Right lobe of liver (tissue), 6 donors: ENCODE measurements at regions not wholly inside any gene's neighbourhood (a gene's known extent, or its start where the extent isn't known, plus 50 kb on each side); places are given as distances from the start of the nearest gene placed in this dataset.

ENCODE experiments used
- ATAC-seq, 4 donors: fragments of 200-7000 bp; cut with Tn5 transposase; one replicate each; pipeline ENCODE4 v1.9.1; 2020; ENCODE audit warnings: mild to moderate bottlenecking in 4 of 4, moderate library complexity in 4 of 4
- DNase-seq, 3 donors: peaks; one replicate each; pipeline ENCODE4 v3.0.0-alpha.2; 2020
- H3K27ac ChIP-seq, 3 donors: fragments of 200-600 bp; one replicate each; pipeline ENCODE4 v1.8.0; 2022
- H3K27me3 ChIP-seq, 2 donors: fragments of 200-600 bp; one replicate each; pipeline ENCODE4 v1.8.0; 2022
- H3K36me3 ChIP-seq, 4 donors: fragments of 200-600 bp; sonication (generic) in 1 of 4; one replicate each; pipeline versions ENCODE4 v1.5.1 to v1.8.0; 2017 to 2022; ENCODE audit warnings: control low read depth in 1 of 4
- H3K4me1 ChIP-seq, 4 donors: fragments of 200-600 bp; sonication (generic) in 1 of 4; one replicate each; pipeline versions ENCODE4 v1.5.1 to v1.8.0; 2017 to 2022; ENCODE audit warnings: control low read depth in 1 of 4
- H3K4me3 ChIP-seq, 3 donors: fragments of 200-600 bp; one replicate each; pipeline ENCODE4 v1.8.0; 2022
- H3K9me3 ChIP-seq, 4 donors: fragments of 200-600 bp; sonication (generic) in 1 of 4; one replicate each; pipeline versions ENCODE4 v1.5.1 to v1.8.0; 2017 to 2022; ENCODE audit warnings: control low read depth in 1 of 4
- POLR2A ChIP-seq: fragments of 450-650 bp; IDR thresholded peaks from one replicate; pipeline ENCODE4 v1.6.1; 2017; ENCODE audit warnings: antibody characterized with exemption, mild to moderate bottlenecking
- WGBS: methylation state at CpG from one replicate; pipeline ENCODE4 v1.1.6; 2018; ENCODE audit warnings: low coverage, low lambda C conversion rate; ENCODE audit not compliant: insufficient coverage; ENCODE audit errors: missing lambda C conversion rate; 5-methylcytosine and 5-hydroxymethylcytosine counted together
- intact Hi-C, 2 donors: fragments of 100-400 bp; cut with DNase I; formaldehyde crosslinking; loops; one replicate each; pipeline versions ENCODE4 v1.11.2 to v1.14.1; 2022
- TF ChIP-seq, protein P1 (sequence below), 4 donors: fragments of 200-600 bp in 3 of 4; fragments of 450-650 bp in 1 of 4; IDR thresholded peaks; one replicate each; pipeline versions ENCODE4 v1.5.1 to v1.8.0; 2016 to 2022; ENCODE audit warnings: antibody characterized with exemption in 4 of 4, mild to moderate bottlenecking in 2 of 4
- donor health status: DM: no; HTN: yes; CAD: no.
- donor health status: DM: no; HTN: no; CAD: no.
- donor health status: DM: no; HTN: no; CAD: no.
- donor health status: DM: no; HTN: yes; CAD: no.
- donor health status: DM: no; HTN: yes; CAD: no.

DNA sequence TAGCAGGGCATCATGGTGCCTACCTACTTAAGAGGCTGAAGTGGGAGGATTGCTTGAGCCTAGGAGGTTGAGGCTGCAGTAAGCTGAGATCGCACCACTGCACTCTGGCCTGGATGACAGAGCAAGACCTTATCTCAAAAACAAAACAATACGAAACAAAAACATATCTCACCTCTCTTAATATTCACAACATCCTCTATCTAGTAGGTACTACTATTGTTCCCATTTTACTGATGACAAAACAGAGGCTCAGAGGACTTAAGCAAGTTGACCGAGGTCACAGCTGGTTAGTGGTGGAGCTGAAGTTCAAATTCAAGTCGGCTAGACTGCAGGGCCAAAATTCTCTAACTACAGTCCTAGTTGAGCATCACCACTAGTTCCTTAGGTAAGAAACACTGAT is 172.3 kb upstream of the EEA1 start:
- no peaks in the 10 kb centered on the region for H3K4me1 ChIP-seq
- no peak for ATAC-seq
- H3K4me3 ChIP-seq = no peak overlapping the region
- no peaks in the 10 kb centered on the region for H3K36me3 ChIP-seq
- no peaks in the 10 kb centered on the region for H3K9me3 ChIP-seq
- DNase-seq = no peak
- H3K27ac ChIP-seq = no peak overlapping the region
- WGBS = 86% methylated on average over 4 of the region's 4 CpGs
- intact Hi-C loops = no loop called here
- TF ChIP-seq, protein P1, sequence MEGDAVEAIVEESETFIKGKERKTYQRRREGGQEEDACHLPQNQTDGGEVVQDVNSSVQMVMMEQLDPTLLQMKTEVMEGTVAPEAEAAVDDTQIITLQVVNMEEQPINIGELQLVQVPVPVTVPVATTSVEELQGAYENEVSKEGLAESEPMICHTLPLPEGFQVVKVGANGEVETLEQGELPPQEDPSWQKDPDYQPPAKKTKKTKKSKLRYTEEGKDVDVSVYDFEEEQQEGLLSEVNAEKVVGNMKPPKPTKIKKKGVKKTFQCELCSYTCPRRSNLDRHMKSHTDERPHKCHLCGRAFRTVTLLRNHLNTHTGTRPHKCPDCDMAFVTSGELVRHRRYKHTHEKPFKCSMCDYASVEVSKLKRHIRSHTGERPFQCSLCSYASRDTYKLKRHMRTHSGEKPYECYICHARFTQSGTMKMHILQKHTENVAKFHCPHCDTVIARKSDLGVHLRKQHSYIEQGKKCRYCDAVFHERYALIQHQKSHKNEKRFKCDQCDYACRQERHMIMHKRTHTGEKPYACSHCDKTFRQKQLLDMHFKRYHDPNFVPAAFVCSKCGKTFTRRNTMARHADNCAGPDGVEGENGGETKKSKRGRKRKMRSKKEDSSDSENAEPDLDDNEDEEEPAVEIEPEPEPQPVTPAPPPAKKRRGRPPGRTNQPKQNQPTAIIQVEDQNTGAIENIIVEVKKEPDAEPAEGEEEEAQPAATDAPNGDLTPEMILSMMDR (IDR thresholded peaks at IDR 0.05) = no peak
- no peak for TF ChIP-seq POLR2A
- no peaks in the 10 kb centered on the region for H3K27me3 ChIP-seq

DNA sequence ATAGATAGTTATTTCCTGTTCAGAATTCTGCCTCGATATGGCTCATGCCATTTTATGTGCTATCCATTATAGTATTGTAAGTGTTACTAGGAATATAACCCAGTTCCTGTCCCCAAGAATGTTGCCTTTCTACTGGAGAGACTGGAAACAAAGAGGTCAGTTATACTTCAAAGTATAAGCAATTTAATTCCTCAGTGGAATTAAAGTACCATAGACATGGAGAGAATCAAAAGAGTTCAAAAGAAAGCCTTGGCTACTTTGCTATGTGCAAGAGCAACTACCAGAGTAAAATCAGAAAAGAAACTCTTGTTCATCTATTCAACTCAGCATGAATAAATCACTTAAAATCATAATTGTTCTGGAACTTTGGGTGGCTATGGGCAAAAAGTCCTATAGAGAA is 173.2 kb upstream of the EEA1 start:
- WGBS = 56% methylated on average over 1 of the region's 1 CpG
- intact Hi-C loops = no loop called here
- no peak overlapping the region for H3K27ac ChIP-seq

DNA sequence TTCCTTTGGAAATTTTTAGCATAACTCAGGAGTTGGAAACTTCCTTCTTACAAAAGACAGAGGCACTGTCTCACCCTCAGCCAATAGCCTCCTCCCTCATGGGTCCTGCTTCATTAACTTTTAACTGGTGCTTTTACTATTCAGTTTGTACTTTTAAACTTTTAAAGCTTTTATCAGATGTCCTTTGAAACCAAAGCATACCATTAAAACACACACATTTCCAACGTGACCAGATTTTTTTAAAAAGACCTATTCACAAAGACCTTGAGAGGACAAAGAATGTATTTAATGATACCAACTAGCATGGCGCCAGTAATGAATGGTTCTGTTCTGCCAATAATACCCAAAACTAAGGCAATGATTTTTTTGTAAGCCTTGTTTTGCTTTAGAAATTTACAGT is 173.6 kb upstream of the EEA1 start:
- intact Hi-C loops = no loop called here
- Histone ChIP-seq H3K4me1 (peaks cover 0 to 4% (median 0%) of the 10 kb centered on the region in 4 donors), H3K27me3 (no peaks in the 10 kb centered on the region), H3K4me3 (no peak overlapping the region), H3K36me3 (no peaks in the 10 kb centered on the region), H3K9me3 (no peaks in the 10 kb centered on the region), H3K27ac (no peak overlapping the region)
- TF ChIP-seq POLR2A = no peak
- TF ChIP-seq, protein P1 (IDR thresholded peaks at IDR 0.05) = no peak
- DNase-seq (no peak), ATAC-seq (no peak)
- whole genome bisulfite sequencing = 66% methylated on average over 2 of the region's 2 CpGs

More for the DNA sequence above, 173.2 kb upstream of the EEA1 start:
- Histone ChIP-seq H3K27me3 (no peaks in the 10 kb centered on the region), H3K4me1 (peaks cover 0 to 1% (median 0%) of the 10 kb centered on the region in 4 donors), H3K36me3 (no peaks in the 10 kb centered on the region), H3K9me3 (no peaks in the 10 kb centered on the region), H3K4me3 (no peak overlapping the region)
- no peak for DNase-seq
- TF ChIP-seq, protein P1 (IDR thresholded peaks at IDR 0.05) = no peak
- TF ChIP-seq POLR2A = no peak
- ATAC-seq = no peak

DNA sequence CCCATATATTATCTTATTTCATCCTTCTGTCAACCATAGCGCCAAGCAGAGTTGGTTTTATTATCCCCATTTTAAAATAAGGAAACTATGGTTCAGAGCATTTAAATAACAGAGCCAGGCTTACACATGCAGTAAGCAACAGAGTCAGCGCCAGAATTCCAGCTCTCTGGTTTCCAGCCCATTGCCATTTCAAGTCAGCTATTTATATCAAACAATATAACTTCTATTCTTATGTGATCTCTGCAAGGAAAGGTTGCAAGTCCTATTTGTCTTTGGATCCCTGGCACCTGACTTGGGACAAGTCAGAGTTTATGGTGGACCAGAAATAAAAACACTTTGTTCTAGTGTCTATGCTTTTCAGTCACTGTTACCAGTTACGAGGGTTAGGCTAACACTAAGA is 174.1 kb upstream of the EEA1 start:
- H3K27me3 ChIP-seq = no peaks in the 10 kb centered on the region
- ATAC-seq = no peak

More for the DNA sequence above, 174.1 kb upstream of the EEA1 start:
- no peaks in the 10 kb centered on the region for H3K9me3 ChIP-seq
- intact Hi-C loops = no loop called here
- H3K4me1 ChIP-seq = peaks cover 0 to 6% (median 0%) of the 10 kb centered on the region in 4 donors
- no peak overlapping the region for H3K4me3 ChIP-seq
- 80% methylated on average over 3 of the region's 3 CpGs for WGBS
- TF ChIP-seq, protein P1 (IDR thresholded peaks at IDR 0.05) = no peak
- no peak for TF ChIP-seq POLR2A
- no peaks in the 10 kb centered on the region for H3K36me3 ChIP-seq
- no peak for DNase-seq
- H3K27ac ChIP-seq = no peak overlapping the region
